Stimulated activated CD4-positive, alpha-beta T cell treated with anti-CD3 and anti-CD28 coated beads, Interleukin-12 subunit alpha, Interleukin-12 subunit beta, amount 100 ng/mL, for 4 hours (primary cell): ENCODE measurements at regions not wholly inside any gene's neighbourhood (a gene's known extent, or its start where the extent isn't known, plus 50 kb on each side); places are given as distances from the start of the nearest gene placed in this dataset.

ENCODE experiments used
- DNase-seq: peaks from one replicate; pipeline ENCODE4 v3.0.0-alpha.2; 2020

DNA sequence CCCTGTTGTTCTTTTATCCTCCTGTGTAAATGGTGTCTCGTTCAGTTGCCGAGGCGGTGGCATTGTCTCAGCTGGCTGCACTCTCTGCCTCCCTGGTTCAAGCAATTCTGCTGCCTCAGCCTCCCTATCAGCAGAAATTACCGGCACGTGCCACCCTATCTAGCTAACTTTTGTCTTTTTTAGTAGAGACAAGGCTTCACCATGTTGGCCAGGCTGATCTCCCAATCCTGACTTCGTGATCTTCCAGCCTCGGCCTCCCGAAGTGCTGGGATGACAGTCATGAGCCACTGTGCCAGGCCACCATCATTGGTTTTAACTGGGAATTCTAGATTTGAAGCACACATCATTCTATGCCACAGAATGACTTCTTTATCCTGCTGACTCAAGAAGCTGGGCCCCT lies 175.3 kb upstream of the ALG10B start:
- no peak for DNase-seq

GRCh38 chr12:38141861-38142260 lies 174.7 kb upstream of the ALG10B start:
- DNase-seq, result no peak

- no peak for DNase-seq
Measured at GRCh38 chr12:38142974-38143373, 173.6 kb upstream of the ALG10B start.

DNA sequence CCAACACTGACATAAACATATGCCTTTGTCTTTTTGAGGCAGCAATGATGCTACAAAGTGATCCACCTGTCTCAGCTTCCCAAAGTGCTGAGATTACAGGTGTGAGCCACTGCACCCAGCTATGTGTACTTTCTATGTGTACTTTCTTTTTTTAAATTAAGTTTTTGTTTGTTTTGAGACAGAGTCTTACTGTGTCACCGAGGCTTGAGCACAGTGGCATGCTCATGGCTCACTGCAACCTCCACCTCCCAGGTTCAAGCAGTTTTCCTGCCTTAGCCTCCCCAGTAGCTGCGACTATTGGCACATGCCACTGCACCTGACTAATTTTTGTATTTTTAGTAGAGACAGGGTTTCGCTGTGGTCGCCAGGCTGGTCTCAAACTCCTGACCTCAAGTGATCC lies 172.5 kb upstream of the ALG10B start:
- no peak for DNase-seq

- DNase-seq, result no peak
Measured at GRCh38 chr12:38144601-38145436, 171.8 kb upstream of the ALG10B start.

GRCh38 chr12:38149395-38150073 lies 167.0 kb upstream of the ALG10B start:
- no peak for DNase-seq

DNA sequence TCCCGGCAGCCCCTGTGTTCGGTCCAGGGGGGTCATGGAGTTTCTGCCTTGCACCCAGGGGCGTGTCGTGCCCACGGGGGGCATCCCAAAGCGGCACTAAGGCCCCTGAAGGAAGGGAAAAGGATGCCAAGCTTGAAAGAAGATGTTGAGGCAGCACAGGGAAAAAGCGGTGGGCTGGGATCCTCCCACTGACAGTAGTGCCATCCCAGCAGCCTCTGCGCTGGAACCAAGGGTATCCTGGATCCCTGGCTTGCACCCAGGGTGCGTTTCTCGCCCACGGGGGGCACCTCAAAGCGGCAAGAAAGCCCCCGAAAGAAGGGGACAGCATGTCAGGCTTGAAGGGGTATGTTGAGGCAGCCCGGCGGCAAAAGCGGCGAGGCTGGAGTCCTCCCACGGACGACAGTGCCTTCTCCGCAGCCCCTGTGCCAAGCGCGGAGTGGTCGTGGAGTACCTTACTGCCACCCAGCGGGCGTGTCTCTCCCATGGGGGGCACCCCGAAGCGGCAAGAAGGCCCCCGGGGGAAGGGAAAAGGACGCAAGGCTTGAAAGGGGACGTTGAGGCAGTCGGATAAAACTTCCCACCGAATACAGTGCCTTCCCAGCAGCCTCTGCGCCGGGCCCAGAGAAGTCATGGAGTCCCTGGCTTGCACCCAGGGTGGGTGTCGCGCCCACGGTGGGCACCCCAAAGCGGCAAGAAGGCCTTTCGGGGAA lies 164.4 kb upstream of the ALG10B start:
- DNase-seq, result no peak

GRCh38 chr12:38152816-38153736 lies 163.5 kb upstream of the ALG10B start:
- DNase-seq, result no peak

DNA sequence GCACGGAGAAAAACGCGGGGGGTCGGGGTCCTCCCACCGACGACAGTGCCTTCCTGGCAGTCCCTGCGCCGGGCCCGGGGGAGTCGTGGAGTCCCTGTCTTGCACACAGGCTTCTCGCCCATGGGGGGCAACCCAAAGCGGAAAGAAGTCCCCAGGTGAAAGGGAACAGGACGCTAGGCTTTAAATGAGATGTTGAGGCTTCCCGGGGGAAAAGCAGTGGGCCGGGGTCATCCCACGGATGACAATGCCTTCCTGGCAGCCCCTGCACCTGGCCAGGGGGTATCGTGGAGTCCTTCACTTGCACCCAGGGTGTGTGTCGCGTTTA lies 162.9 kb upstream of the ALG10B start:
- no peak for DNase-seq

- no peak for DNase-seq
Measured at GRCh38 chr12:38154096-38155019, 162.2 kb upstream of the ALG10B start.

- DNase-seq, result no peak
Measured at GRCh38 chr12:38155020-38155395, 161.6 kb upstream of the ALG10B start.

DNA sequence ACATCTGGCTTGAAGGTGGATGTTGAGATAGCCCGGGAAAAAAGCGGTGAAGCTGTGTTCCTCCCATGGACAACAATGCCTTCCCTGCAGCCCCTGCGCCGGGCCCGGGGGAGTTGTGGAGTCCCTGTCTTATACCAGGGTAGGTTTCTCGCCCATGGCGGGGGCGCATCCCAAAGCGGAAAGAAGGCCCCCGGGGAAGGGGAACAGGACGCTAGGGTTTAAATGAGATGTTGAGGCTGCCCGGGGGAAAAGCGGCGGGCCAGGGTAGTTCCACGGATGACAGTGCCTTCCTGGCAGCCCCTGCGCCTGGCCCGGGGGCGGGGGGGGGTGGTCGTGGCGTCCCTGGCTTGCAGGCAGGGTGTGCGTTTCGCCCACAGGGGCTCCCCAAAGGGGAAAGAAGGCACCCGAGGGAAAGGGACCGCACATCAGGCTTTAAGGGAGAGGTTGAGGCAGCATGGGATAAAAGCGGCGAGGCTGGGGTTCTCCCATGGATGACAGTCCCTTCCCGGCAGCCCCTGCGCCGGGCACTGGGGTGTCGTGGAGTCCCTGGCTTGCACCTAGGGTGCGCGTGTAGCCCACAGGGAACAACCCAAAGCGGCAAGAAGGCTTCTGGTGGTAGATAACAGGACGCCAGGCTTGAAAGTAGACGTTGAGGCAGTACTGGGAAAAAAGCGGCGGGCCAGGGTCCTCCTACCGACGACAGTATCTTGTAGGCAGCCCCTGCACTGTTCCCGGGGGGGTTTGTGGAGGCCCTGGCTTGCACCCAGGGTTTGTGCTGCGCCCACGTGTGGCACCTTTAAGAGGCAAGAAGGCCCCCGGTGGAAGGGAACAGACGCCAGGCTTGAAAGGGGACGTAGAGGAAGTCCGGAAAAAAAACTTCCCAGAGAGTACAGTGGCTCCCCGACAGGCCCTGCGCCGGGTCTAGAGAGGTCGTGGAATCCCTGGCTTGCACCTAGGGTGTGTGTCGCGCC lies 160.8 kb upstream of the ALG10B start:
- no peak for DNase-seq

DNA sequence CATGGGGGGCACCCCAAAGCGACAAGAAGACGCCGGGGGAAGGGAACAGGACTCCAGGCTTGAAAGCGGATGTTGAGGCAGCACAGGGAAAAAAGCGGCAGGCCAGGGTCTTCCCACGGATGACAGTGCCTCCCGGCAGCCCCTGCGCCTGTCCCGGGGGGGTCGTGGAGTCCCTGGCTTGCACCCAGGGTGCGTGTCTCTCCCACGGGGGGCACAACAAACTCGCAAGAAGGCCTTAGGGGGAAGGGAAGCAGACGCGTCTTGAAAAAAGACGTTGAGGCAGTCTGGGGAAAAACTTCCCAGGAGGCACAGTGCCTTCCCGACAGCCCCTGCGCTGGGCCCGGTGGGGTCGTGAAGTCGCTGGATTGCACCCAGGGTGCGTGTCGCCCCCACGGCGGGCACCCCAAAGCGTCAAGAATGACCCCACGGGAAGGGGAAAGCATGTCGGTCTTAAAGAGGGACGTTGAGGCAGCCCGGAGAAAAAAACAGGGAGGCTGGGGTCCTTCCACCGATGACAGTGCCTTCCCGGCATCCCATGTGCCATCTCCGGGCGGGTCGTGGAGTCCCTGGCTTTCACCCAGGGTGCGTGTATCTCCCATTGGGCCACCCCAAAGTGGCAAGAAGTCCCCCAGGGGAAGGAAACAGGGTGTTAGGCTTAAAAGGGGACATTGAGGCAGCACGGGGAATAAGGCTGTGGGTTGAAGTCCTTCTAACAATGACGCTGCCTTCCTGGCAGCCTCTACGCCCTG lies 159.9 kb upstream of the ALG10B start:
- DNase-seq, result no peak

GRCh38 chr12:38157274-38157932 lies 159.2 kb upstream of the ALG10B start:
- no peak for DNase-seq

DNA sequence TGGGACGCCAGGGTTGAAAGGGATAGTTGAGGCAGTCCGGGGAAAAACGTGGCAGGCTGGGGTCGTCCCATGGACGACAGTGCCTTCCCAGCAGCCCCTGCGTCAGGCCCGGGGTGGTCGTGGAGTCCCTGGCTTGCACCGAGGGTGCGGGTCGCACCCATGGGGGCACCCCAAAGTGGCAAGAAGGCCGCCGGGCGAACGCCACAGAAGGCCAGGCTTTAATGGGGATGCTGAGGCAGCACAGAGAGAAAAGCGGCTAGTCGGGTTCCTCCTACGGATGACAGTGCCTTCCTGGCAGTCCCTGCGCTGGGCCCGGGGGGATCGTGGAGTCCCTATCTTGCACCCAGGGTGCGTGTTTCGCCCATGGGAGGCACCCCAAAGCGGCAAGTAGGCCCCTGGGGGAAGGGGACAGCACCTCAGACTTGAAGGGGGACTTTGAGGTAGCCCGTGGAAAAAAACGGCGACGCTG lies 158.6 kb upstream of the ALG10B start:
- no peak for DNase-seq

DNA sequence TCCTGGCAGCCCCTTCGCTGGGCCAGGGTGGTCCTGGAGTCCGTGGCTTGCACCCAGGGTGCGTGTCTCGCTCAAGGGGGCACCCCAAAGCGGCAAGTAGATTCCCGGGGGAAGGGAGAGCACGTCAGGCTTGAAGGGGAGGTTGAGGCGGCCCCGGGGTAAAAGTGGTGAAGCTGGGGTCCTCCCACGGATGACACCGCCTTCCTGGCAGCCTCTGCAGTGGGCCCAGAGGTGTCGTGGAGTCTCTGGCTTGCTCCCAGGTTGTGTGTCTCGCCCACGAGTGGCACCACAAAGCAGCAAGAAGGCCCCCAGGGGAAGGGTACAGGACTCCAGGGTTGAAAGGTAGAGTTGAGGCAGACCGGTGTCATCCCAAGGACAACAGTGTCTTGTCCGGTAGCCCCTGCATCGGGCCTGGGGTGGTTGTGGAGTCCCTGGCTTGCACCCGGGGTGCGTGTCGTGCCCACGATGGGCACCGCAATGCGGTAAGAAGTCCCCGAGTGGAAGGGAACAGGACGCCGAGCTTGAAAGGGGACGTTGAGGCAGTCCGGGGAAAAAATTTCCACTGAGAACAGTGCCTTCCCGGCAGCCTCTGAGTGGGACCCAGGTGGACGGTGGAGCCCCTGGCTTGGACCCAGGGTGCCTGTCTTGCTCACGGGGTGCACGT lies 158.0 kb upstream of the ALG10B start:
- no peak for DNase-seq

DNA sequence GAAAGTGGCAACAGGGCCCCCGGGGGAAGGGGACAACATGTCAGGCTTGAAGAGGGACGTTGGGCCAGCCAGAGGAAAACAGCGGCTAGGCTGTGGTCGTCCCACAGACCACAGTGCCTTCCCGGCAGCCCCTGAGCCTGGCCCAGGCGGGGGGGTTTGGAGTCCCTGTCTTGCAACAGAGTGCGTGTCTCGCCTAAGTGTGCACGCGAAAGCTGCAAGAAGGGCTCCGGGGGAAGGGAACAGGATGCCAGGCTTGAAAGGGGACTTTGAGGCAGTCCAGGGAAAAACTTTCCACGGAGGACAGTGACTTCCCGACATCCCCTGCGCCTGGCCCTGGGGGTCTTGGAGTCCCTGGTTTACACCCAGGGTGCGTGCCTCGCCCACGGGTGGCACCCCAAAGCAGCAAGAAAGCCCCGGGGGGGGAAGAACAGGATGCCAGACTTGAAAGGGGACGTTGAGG lies 157.5 kb upstream of the ALG10B start:
- DNase-seq, result no peak

GRCh38 chr12:38159591-38160317 lies 156.8 kb upstream of the ALG10B start:
- DNase-seq, result no peak
